ENCODE measurements at regions not wholly inside any gene's neighbourhood (a gene's known extent, or its start where the extent isn't known, plus 50 kb on each side); places are given as distances from the start of the nearest gene placed in this dataset.
"Not testable (repeated sequence)": the region's sequence is repeated elsewhere in the genome, so short reads cannot be mapped to it uniquely, and the experiment has no call there.

DNA sequence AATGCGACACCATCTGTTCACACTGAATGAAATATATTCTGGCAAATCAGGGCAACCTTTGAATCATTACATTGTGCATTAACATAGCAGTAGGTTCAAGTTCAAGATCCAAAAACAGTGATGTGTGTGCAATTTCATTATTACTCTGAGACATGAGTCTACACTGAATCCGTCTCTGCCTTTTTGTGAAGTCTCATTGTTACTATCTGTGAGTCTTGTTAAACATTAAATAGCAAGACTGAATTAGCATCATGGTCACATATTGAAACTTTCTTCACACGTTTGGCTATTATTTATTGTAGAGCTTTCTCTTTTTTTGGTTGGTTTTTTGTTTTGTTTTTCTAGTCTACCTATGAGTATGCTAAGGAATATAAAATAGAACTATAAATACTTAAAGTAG is 117.1 kb upstream of the SLITRK5 start:
- H3K27ac ChIP-seq (ENCODE audit: insufficient read depth, low read depth, low read length), result no peak overlapping the region
- FAIRE-seq (no peak), DNase-seq (ENCODE audit: low read depth, low spot score) (no peak)
- H4K20me1 ChIP-seq (replicated peaks; ENCODE audit: control insufficient read depth, extremely low read depth, insufficient read depth, low read length), result no peaks in the 10 kb centered on the region
- no peak overlapping the region for H3K9ac ChIP-seq (replicated peaks; ENCODE audit: extremely low read depth, insufficient read depth, low read length)
- BruUV-seq (replicated peaks), result no TSS peak
- H3K4me3 ChIP-seq (replicated peaks in 1 of 3; ENCODE audit: insufficient read depth in 1 of 3, low read depth in 1 of 3, low read length in 3 of 3), result no peak overlapping the region
- no peak for TF ChIP-seq MYC (IDR thresholded peaks at IDR 0.05; ENCODE audit: low read depth, low read length)
- TF ChIP-seq FOS (IDR thresholded peaks at IDR 0.05; ENCODE audit: borderline replicate concordance, insufficient read depth, low read length), result no peak
- TF ChIP-seq GATA2 (IDR thresholded peaks at IDR 0.05; ENCODE audit: insufficient read depth, insufficient read length, low read depth, low read length), result no peak
- TF ChIP-seq EZH2 (IDR thresholded peaks at IDR 0.05; ENCODE audit: borderline replicate concordance, low read depth, low read length, severe bottlenecking), result no peak
- TF ChIP-seq JUN (IDR thresholded peaks at IDR 0.05; ENCODE audit: borderline replicate concordance, insufficient read depth, insufficient read length, low read depth), result no peak
- H2AFZ ChIP-seq (ENCODE audit: low read depth, low read length), result no peak overlapping the region
- H3K36me3 ChIP-seq (ENCODE audit: control insufficient read depth in 2 of 2, extremely low read depth in 1 of 2, insufficient read depth in 2 of 2, low read length in 2 of 2), result no peaks in the 10 kb centered on the region
- POLR2A ChIA-PET, result no interaction called here
- CTCF ChIA-PET, result no interaction called here
- H3K4me2 ChIP-seq (ENCODE audit: insufficient read depth, low read length), result no peak overlapping the region
- intact Hi-C loops (cut with micrococcal nuclease), result no loop called here
- no peaks in the 10 kb centered on the region for H3K9me1 ChIP-seq (replicated peaks; ENCODE audit: control insufficient read depth, extremely low read depth, insufficient read depth, low read length)
- no peaks in the 10 kb centered on the region for H3K27me3 ChIP-seq (ENCODE audit: control insufficient read depth in 2 of 2, insufficient read depth in 2 of 2, low read length in 2 of 2)
- no peaks in the 10 kb centered on the region for H3K4me1 ChIP-seq (ENCODE audit: control insufficient read depth, extremely low read depth, insufficient read depth, low read length)
- H3K79me2 ChIP-seq (ENCODE audit: control insufficient read depth, insufficient read depth, low read length), result no peaks in the 10 kb centered on the region
- dilution Hi-C loops (cut with MboI; ENCODE audit: extremely low pct_ligation_motif_present, low sequenced_read_pairs), result no loop called here
- H3K9me3 ChIP-seq (replicated peaks; ENCODE audit: control insufficient read depth, insufficient read depth, low read length), result no peaks in the 10 kb centered on the region

DNA sequence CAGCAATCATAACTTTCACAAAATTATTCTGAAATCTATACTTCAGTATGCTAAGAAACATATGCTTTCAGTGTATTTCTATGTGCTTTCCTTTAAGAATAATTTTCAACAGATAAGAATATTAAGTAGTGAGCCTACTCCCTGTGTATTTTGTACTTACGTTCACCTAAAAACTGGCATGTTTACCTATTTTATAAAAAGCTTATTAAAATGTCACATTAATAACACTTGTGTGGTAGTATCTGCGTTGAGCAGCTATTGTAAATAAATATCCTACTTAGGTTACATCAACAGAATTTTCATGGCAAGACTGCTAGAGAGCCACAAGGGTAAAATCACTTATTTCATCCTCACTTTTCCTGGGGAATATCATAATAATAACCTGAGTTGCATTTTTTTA is 113.4 kb upstream of the SLITRK5 start:
- H2AFZ ChIP-seq (ENCODE audit: low read depth, low read length), result no peak overlapping the region
- FAIRE-seq, result no peak
- CTCF ChIA-PET, result no interaction called here
- no TSS peak for BruUV-seq (replicated peaks)
- TF ChIP-seq POLR2A (IDR thresholded peaks at IDR 0.05; ENCODE audit: low read depth, low read length), result no peak
- no peak for TF ChIP-seq EZH2 (IDR thresholded peaks at IDR 0.05; ENCODE audit: borderline replicate concordance, low read depth, low read length, severe bottlenecking)
- no peak for TF ChIP-seq GATA2 (IDR thresholded peaks at IDR 0.05; ENCODE audit: insufficient read depth, insufficient read length, low read depth, low read length)
- no peak for TF ChIP-seq FOS (IDR thresholded peaks at IDR 0.05; ENCODE audit: borderline replicate concordance, insufficient read depth, low read length)
- TF ChIP-seq JUN (IDR thresholded peaks at IDR 0.05; ENCODE audit: borderline replicate concordance, insufficient read depth, insufficient read length, low read depth), result no peak
- TF ChIP-seq POLR2AphosphoS5 (IDR thresholded peaks at IDR 0.05; ENCODE audit: insufficient read depth, low read depth, low read length), result no peak
- TF ChIP-seq, protein P1, sequence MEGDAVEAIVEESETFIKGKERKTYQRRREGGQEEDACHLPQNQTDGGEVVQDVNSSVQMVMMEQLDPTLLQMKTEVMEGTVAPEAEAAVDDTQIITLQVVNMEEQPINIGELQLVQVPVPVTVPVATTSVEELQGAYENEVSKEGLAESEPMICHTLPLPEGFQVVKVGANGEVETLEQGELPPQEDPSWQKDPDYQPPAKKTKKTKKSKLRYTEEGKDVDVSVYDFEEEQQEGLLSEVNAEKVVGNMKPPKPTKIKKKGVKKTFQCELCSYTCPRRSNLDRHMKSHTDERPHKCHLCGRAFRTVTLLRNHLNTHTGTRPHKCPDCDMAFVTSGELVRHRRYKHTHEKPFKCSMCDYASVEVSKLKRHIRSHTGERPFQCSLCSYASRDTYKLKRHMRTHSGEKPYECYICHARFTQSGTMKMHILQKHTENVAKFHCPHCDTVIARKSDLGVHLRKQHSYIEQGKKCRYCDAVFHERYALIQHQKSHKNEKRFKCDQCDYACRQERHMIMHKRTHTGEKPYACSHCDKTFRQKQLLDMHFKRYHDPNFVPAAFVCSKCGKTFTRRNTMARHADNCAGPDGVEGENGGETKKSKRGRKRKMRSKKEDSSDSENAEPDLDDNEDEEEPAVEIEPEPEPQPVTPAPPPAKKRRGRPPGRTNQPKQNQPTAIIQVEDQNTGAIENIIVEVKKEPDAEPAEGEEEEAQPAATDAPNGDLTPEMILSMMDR (IDR thresholded peaks at IDR 0.05; ENCODE audit: extremely low read depth in 1 of 2, insufficient read depth in 1 of 2, low read depth in 1 of 2, low read length in 2 of 2), result no peak
- TF ChIP-seq, protein P2, sequence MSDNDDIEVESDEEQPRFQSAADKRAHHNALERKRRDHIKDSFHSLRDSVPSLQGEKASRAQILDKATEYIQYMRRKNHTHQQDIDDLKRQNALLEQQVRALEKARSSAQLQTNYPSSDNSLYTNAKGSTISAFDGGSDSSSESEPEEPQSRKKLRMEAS (IDR thresholded peaks at IDR 0.05; ENCODE audit: insufficient read depth, insufficient read length), result no peak
- TF ChIP-seq MYC (IDR thresholded peaks at IDR 0.05; ENCODE audit: low read depth, low read length), result no peak
- H3K4me3 ChIP-seq (replicated peaks in 1 of 3; ENCODE audit: insufficient read depth in 1 of 3, low read depth in 1 of 3, low read length in 3 of 3), result no peak overlapping the region
- H3K4me1 ChIP-seq (ENCODE audit: control insufficient read depth, extremely low read depth, insufficient read depth, low read length), result no peaks in the 10 kb centered on the region
- H3K27me3 ChIP-seq (ENCODE audit: control insufficient read depth in 2 of 2, insufficient read depth in 2 of 2, low read length in 2 of 2), result no peaks in the 10 kb centered on the region
- H3K27ac ChIP-seq (ENCODE audit: insufficient read depth, low read depth, low read length), result no peak overlapping the region
- intact Hi-C loops (cut with micrococcal nuclease) (no loop called here), dilution Hi-C loops (cut with MboI; ENCODE audit: extremely low pct_ligation_motif_present, low sequenced_read_pairs) (no loop called here)
- H3K4me2 ChIP-seq (ENCODE audit: insufficient read depth, low read length), result no peak overlapping the region
- H3K79me2 ChIP-seq (ENCODE audit: control insufficient read depth, insufficient read depth, low read length), result no peaks in the 10 kb centered on the region
- H3K9ac ChIP-seq (replicated peaks; ENCODE audit: extremely low read depth, insufficient read depth, low read length), result no peak overlapping the region
- no peak for DNase-seq (ENCODE audit: low read depth, low spot score)
- POLR2A ChIA-PET, result no interaction called here
- H4K20me1 ChIP-seq (replicated peaks; ENCODE audit: control insufficient read depth, extremely low read depth, insufficient read depth, low read length), result no peaks in the 10 kb centered on the region
- H3K36me3 ChIP-seq (ENCODE audit: control insufficient read depth in 2 of 2, extremely low read depth in 1 of 2, insufficient read depth in 2 of 2, low read length in 2 of 2), result no peaks in the 10 kb centered on the region
- no peaks in the 10 kb centered on the region for H3K9me3 ChIP-seq (replicated peaks; ENCODE audit: control insufficient read depth, insufficient read depth, low read length)
- H3K9me1 ChIP-seq (replicated peaks; ENCODE audit: control insufficient read depth, extremely low read depth, insufficient read depth, low read length), result no peaks in the 10 kb centered on the region

DNA sequence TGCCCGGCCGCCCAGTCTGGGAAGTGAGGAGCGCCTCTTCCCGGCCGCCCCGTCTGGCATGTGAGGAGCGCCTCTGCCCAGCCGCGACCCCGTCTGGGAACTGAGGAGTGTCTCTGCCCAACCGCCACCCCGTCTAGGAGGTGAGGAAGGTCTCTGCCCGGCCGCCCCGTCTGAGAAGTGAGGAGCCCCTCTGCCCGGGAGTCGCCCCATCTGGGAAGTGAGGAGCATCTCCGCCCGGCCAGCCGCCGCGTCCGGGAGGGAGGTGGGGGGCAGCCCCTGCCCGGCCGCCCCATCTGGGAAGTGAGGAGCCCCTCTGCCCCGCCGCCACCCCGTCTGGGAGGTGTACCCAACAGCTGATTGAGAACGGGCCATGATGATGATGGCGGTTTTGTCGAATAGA is 109.6 kb upstream of the SLITRK5 start:
- DNase-seq (ENCODE audit: low read depth, low spot score); H3K79me2 ChIP-seq (ENCODE audit: control insufficient read depth, insufficient read depth, low read length); H2AFZ ChIP-seq (ENCODE audit: low read depth, low read length); H3K27me3 ChIP-seq (ENCODE audit: control insufficient read depth in 2 of 2, insufficient read depth in 2 of 2, low read length in 2 of 2); BruUV-seq (replicated peaks); intact Hi-C loops (cut with micrococcal nuclease); POLR2A ChIA-PET; FAIRE-seq; H3K4me3 ChIP-seq (replicated peaks in 1 of 3; ENCODE audit: insufficient read depth in 1 of 3, low read depth in 1 of 3, low read length in 3 of 3); H3K4me2 ChIP-seq (ENCODE audit: insufficient read depth, low read length); CTCF ChIA-PET; H3K27ac ChIP-seq (ENCODE audit: insufficient read depth, low read depth, low read length); H4K20me1 ChIP-seq (replicated peaks; ENCODE audit: control insufficient read depth, extremely low read depth, insufficient read depth, low read length); dilution Hi-C loops (cut with MboI; ENCODE audit: extremely low pct_ligation_motif_present, low sequenced_read_pairs); H3K9ac ChIP-seq (replicated peaks; ENCODE audit: extremely low read depth, insufficient read depth, low read length); H3K9me3 ChIP-seq (replicated peaks; ENCODE audit: control insufficient read depth, insufficient read depth, low read length); H3K9me1 ChIP-seq (replicated peaks; ENCODE audit: control insufficient read depth, extremely low read depth, insufficient read depth, low read length); H3K4me1 ChIP-seq (ENCODE audit: control insufficient read depth, extremely low read depth, insufficient read depth, low read length); H3K36me3 ChIP-seq (ENCODE audit: control insufficient read depth in 2 of 2, extremely low read depth in 1 of 2, insufficient read depth in 2 of 2, low read length in 2 of 2): not testable (repeated sequence)
